GM18858 (cell line): ENCODE measurements at regions not wholly inside any gene's neighbourhood (a gene's known extent, or its start where the extent isn't known, plus 50 kb on each side); places are given as distances from the start of the nearest gene placed in this dataset.
"Not testable (repeated sequence)": the region's sequence is repeated elsewhere in the genome, so short reads cannot be mapped to it uniquely, and the experiment has no call there.

Experiments used
- ATAC-seq: cut with Tn5 transposase; IDR thresholded peaks from one replicate; pipeline ENCODE4 v1.9.1; 2021; ENCODE audit not compliant: unreplicated experiment

- ATAC-seq: no peak
These were observed 108.9 kb upstream of the BARHL2 start for GRCh38 chr1:90826024-90826423.

GRCh38 chr1:90824551-90824950 is 107.4 kb upstream of the BARHL2 start:
- no peak for ATAC-seq

- ATAC-seq: no peak
These were observed 106.6 kb upstream of the BARHL2 start for GRCh38 chr1:90823686-90824085.

GRCh38 chr1:90821788-90822359 is 104.8 kb upstream of the BARHL2 start:
- no peak for ATAC-seq

- ATAC-seq: no peak
These were observed 104.2 kb upstream of the BARHL2 start for GRCh38 chr1:90821152-90821787.

- no peak for ATAC-seq
These were observed 103.6 kb upstream of the BARHL2 start for GRCh38 chr1:90820745-90821144.

- no peak for ATAC-seq
These were observed 100.3 kb upstream of the BARHL2 start for GRCh38 chr1:90817399-90817798.

GRCh38 chr1:90812237-90812636 is 95.1 kb upstream of the BARHL2 start:
- ATAC-seq: not testable (repeated sequence)

GRCh38 chr1:90811444-90811950 is 94.4 kb upstream of the BARHL2 start:
- ATAC-seq: not testable (repeated sequence)

GRCh38 chr1:90810681-90811080 is 93.6 kb upstream of the BARHL2 start:
- ATAC-seq: no peak

- no peak for ATAC-seq
These were observed 92.9 kb upstream of the BARHL2 start for GRCh38 chr1:90809996-90810395.

- no peak for ATAC-seq
These were observed 92.0 kb upstream of the BARHL2 start for GRCh38 chr1:90809093-90809492.

GRCh38 chr1:90807329-90807728 is 90.2 kb upstream of the BARHL2 start:
- ATAC-seq: no peak

- ATAC-seq: no peak
These were observed 85.5 kb upstream of the BARHL2 start for GRCh38 chr1:90802622-90803021.

- ATAC-seq: no peak
These were observed 83.1 kb upstream of the BARHL2 start for GRCh38 chr1:90800012-90800717.

- no peak for ATAC-seq
These were observed 82.2 kb upstream of the BARHL2 start for GRCh38 chr1:90799326-90799725.

GRCh38 chr1:90798883-90799282 is 81.8 kb upstream of the BARHL2 start:
- ATAC-seq: no peak

GRCh38 chr1:90798344-90798743 is 81.2 kb upstream of the BARHL2 start:
- no peak for ATAC-seq

GRCh38 chr1:90795431-90795830 is 78.3 kb upstream of the BARHL2 start:
- no peak for ATAC-seq

GRCh38 chr1:90786709-90787108 is 69.6 kb upstream of the BARHL2 start:
- no peak for ATAC-seq

GRCh38 chr1:90784186-90784847 is 67.2 kb upstream of the BARHL2 start:
- no peak for ATAC-seq

GRCh38 chr1:90783181-90783580 is 66.1 kb upstream of the BARHL2 start:
- no peak for ATAC-seq
